GM18498 (cell line): ENCODE measurements at regions not wholly inside any gene's neighbourhood (a gene's known extent, or its start where the extent isn't known, plus 50 kb on each side); places are given as distances from the start of the nearest gene placed in this dataset.

Experiments used
- ATAC-seq: cut with Tn5 transposase; IDR thresholded peaks from one replicate; pipeline ENCODE4 v1.9.1; 2021; ENCODE audit warnings: mild to moderate bottlenecking, moderate library complexity; ENCODE audit not compliant: unreplicated experiment

DNA sequence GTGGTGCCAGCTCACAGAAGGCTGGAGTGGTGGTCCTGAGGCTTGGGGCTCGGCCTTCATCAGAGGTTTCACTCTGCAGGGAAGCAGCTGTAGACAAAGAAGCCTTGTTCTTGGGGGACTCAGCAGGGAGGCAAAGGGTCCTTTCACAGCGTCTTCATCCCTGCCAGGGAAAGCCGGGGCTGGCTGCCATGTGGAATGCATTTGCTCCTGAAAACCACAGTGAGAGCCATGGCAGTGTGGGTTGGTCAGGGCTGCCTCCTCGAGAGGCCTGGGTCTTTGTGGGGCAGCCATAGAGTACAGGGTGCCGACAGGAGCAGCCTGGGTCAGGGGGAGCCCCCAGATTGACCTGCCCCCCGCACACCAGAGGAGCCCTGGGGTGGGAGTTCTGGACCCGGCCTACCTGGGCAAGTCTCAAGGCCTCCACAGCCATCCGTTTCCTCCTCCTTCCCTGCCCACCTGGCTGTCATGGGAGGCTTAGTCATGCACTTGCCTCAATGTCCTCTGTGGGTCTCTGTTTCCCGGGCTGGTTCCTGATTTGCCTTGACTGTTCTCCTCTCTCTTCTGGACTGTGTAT is 144.0 kb downstream of the CDC5L start:
- no peak for ATAC-seq

DNA sequence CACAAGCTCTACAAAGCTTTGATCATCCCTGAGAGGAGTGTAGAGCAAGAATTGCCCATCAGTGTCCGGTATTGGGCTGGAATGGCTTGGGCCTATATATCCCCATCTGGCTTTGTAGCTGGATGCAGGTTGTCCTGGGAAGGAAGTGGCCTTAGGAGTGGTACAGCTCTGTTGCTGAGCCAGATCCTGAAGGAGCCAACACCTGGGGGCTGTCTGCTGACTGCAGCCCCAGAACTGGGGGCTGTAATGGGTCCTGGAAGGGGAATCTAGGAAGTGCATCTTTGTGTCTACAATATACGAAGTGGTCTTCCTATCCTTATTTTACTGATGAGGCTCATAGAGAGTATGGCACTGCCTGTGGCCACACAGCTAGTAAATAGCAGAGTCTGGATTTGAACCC is 145.9 kb downstream of the CDC5L start:
- ATAC-seq: no peak

DNA sequence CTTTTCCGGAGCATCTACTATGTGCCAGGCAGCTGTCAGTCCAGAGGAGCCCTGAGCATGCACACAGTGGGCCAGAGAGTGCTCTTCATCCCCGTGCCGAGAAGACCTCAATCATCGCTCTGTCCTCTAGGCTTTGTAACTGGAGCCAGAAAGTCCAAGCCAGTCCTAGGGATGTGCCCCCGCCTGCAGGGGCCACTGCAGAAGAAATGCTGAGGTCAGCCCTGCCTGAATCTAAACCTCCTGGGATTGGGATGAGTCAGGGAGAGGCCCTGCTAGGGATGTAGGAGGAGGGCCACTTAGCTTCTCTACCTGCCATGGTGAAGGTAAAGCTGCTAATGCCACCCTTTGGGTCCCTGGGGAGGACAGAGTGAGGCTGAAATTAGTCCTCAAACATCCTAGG is 146.8 kb downstream of the CDC5L start:
- ATAC-seq: no peak

DNA sequence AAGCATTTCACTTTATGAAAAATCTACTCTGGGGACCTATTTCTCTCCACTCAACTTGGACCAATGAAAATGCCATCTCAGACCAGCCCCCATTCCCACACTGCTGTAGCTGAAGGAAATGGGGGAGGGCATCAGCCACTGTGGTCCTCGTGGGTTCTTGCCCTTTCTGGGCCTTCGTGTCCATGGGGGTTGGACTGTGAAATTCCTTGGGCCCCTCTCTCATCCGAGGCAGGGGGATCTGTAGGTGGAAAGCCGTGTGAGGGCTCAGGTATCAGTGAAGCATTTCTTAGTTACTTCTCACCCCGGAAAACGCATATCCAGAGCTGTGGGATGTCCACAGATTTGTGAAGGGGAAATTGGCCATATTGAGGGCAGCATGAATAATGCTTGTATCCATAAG is 147.9 kb downstream of the CDC5L start:
- no peak for ATAC-seq

DNA sequence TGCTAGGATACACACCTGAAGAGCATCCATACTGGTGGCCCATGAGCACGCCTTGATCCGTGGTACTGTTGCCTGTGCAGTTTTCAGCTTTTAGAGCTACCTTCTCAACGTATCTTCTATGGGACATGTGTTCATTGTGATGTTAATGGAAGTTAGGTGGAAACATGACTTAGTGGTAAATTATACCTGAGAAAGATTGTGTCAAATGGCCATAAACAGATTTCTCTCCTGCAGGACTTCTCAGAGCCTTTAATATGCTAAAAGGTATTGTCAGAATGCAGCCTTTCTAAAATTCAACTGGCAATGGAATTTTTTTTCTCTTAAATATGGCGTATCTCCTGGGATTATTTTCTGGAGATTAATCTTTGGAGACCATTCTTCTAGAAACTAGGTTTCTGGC is 148.5 kb downstream of the CDC5L start:
- no peak for ATAC-seq

DNA sequence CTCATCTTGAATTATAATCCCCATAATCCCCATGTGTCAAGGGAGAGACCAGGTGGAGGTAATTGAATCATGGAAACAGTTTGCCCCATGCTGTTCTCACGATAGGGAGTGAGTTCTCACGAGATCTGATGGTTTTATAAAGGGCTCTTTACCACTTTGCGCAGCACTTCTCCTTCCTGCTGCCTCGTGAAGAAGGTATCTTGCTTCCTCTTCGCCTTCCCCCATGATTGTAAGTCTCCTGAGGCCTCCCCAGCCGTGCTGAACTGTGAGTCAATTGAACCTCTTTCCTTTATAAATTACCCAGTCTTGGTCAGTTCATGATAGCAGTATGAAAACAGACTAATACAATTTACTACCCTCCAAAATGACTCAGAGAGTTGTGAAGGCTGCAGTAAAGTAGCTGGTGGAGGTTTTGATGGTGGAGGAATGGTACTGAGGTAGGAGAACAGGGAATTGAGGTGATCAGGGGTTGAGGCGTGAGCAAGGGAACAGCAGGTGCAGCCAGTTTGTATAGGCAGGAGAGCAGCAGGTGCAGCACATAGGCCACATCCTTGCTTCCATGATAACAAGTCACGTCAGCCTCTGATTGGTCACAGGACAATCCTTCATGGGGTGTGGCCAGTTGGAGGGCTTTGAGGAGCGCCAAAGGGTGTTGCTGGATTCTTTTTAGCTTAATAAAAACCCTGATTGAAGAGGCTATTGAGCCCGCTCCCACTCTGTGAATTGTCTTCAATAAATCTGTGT is 150.0 kb downstream of the CDC5L start:
- no peak for ATAC-seq

DNA sequence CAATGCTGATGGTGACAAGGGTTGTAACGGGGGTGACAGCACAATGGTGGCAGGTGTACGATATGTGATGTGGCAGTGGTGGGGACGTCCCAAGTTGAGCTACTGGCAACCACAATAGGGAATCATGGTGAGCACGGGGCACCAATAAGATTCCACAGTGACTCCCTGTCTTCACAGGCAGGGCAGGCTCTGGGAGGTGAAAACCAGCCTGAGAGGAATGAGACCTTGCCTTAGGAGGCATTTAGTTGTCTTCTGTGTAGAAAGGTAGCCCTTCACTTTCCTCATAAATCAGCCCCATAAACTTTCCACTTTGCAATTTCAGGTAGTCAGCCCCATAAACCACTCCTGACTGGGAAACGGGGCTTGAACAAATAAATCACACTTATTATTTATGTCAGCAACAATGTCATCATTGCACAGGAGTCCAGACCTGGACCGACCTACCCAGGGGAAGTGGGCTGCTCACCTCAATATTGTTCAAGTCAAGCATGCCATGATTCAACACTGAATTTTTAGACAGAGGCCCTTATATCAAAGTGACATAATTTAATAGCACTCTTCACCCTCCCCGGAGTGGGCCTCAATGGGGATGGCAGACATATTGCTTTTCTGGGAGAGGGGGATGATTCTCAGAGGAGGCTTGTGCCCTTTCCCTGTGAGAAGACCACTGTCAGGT is 150.8 kb downstream of the CDC5L start:
- ATAC-seq: no peak

DNA sequence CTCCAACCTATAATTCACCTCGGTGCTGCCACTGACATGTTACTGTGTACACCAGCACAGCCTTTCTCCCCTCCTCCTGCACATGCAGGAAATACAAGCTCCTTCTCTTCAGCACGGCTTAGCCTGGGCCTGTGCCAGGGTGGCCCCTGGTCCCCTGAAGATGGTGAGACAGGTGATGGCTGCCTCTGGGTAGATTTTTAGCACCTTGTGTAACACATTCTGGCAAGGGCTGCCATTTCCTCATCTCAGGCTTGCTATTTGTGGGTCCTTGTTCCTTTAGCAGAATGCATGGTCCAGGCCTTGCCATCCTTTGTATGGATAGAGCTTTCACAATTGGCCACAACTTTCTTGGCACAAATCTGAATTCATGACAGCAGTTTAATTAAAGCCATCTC is 151.3 kb downstream of the CDC5L start:
- ATAC-seq: no peak

DNA sequence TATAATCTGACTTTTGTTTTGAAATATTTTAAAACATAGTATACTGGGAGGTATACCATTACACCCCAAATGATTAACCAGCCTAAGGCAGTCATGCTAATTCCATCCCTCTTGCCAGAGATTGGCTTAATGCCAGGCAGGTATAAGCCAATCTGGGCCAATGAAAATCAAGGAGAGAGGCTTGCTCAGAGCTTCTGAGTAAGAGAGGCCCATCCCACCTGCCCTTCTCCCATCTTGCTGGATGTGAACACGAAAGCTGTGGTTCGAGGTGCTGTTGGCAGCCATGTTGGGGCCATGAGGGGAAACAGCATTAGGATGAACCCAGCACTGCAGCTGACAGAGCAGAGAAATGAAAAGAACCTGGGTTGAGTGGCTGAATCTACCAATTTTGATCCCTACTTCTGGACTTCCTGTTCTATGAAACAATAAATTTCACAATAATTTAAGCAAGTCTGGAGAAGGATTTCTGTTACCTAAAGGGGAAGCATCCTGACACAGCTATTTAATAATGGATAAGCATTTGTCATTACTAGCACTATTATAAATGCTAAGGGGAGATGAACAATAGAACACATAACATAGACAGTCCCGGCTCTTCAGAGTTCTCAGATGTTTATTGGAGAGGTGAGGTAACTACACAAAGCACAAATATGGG is 152.3 kb downstream of the CDC5L start:
- no peak for ATAC-seq

DNA sequence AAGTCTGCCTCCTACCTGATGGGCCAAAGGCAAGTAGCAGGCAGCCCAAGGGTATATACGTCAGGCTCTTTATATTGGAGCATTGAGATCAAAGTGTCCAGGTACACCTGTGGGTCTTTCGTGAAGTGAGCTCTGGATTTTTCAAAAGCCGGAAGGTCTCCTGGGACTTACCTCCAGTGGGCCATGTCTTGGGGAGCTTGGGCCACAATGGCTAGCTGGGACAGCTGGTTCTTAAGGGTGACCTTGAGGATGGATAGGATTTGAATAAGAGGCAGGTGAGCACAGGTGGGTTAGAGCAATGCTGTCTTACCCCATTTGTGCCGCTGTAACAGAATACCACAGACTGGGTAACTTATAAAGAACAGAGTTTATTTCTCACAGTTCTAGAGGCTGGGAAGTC is 153.4 kb downstream of the CDC5L start:
- ATAC-seq: no peak

DNA sequence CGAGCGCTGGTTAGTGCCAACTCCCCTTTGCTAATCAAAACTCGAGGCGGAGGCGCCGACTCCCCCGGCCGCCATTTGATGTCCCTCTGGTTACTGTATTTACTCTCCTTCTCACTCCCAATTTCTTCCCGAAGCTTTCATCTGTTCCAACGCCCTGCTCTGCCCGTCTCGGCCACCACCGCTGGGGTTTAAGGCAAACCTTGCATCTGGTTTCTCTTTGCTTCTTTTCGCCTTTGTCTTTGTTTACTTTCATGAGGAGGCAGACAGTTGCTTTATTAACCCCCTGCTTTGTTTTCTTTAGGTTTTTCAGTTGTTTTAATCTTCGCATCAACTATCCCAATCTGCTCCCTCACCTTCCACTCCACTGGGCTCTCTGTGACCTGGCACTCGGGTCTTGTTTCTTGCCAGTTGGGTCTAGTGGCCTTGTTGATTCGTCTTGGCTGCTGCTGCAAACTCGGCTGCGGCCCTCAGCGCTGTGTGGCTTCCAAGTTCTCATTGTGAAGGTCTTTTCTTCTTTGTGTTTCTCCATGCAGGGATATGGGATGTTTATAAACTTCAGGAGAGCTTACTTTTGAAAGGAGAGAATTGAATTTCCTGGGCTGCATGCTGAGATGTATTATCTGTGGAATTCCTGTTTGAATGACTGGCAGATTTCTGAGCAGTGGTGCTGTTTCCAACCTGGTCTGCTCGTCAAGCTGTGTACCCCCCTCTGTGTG is 155.1 kb downstream of the CDC5L start:
- ATAC-seq: no peak

DNA sequence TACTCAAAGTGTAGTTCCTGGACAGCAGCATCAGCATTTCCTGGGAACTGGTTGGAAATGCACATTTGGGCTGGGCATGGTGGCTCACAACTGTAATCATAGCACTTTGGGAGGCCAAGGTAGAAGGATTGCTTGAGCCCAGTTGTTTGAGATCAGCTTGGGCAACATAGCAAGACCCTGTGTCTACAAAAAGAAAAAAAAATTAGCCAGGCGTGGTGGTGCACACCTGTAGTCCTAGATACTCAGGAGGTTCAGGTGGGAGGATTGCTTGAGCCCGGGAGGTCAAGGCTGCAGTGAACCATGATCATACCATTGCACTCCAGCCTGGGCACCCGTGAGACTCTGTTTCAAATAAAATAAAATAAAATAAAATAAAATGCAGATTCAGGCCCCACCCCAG is 156.2 kb downstream of the CDC5L start:
- ATAC-seq: no peak

DNA sequence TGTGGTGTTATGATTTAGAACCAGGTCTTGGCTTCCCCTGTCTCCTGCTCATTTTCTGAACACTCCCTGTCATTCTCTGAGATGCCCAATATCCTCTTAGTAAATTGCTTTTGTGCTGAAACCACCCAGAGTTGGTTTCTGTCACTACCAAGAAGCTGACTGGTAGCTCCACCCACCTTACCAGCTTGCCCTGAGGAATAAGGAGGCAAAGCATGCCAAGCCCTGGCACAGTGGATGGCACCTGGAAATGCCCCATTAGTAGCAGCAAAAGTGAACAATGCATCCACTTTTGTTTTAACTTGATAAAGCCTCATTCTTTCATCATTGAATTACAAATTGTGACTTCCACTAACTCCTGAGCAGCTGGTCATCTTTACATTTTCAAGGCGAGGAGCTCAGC is 157.7 kb downstream of the CDC5L start:
- no peak for ATAC-seq

DNA sequence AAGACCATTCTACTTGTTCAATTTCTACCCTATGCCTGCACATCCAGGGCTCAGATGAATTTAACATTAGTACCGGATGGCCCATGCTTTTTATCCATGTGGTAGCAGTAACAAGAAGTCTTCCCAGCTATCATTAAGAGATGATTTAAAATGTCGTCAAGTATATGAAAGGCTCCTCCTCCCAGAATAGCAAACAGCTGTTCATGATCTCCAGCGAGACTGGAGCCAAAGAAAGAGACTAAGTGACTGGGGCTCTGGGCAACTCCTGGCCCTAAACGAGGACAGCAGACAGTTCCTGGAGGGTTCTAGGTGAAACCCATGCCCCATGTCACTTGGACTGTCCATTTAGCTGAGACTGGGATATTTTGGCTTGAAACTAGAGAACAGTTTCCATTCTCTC is 160.8 kb downstream of the CDC5L start:
- ATAC-seq: no peak

DNA sequence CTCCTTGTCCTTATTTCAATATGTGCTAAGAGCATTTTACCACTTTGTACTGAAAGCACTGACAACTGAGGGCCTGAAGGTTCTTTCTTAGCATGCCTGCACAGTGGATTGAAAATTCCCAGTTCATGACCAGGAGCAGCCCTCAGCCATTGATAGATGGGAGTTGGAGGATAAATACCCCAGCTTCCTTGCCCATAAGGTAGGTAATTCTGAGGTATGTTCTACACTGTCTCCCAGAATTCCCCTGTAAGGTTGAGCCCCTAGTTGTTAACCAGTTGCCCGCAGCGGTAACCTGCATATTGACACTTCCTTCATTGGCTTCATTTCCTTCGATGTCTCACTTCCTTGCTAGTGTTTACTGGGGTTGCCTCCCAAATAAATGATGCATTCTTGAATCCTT is 162.0 kb downstream of the CDC5L start:
- ATAC-seq: no peak

DNA sequence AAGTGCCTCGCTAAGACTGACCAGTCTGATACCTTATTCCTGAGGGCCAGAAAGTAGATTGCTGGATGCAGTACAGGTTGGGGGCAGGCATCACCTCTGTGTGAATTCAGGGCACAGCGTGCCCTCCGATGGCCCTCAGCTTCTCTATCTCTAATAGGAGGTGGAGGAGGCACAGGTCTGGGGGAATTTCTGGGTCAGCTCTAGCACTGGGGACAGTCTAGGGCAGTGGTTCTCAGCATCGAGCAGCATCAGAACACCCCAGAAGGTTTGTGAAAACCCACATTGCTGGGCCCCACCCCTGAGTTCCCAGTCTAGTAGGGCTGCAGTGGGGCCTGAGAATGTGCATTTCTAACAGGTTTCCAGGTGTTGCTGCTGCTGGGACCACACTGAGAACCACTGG is 166.7 kb downstream of the CDC5L start:
- no peak for ATAC-seq

DNA sequence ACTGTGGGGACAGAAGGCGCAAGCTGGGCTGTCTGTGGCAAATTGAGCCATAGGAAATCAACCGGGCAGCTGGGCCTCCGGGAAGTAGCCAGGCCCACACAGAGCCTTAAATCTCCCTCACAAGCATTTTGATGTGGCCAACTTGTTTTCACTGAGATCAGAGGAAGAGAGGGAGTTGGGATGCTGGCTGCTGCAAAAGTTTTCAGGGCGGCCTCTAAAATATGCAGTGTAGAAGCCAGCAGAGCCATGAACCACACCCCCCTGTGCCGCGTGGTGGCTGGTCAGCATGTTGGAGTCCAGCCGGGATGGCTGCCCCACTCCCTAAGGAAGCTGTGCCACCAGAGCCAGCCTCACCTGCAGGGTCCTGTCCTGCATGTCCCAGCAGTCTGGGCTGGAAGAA is 167.4 kb downstream of the CDC5L start:
- ATAC-seq: no peak

DNA sequence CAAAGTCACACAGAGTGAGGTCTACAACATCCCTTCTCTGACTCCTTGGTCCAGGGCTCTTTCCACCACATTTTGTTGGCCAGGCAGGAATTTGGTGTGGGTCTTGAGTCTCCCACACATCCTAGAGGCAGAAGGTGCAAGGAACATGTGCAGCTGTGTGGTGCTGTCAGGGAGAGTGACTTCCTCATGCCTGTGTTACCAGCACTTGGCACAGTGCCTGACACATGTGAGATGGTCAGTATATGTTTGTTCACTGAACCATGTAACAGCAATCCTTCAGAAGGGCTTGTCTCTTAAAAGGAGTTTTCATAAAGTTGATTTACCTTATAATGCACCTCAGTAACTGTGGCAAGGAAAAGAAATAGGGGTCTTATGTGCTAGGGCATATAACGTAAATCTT is 168.5 kb downstream of the CDC5L start:
- no peak for ATAC-seq

DNA sequence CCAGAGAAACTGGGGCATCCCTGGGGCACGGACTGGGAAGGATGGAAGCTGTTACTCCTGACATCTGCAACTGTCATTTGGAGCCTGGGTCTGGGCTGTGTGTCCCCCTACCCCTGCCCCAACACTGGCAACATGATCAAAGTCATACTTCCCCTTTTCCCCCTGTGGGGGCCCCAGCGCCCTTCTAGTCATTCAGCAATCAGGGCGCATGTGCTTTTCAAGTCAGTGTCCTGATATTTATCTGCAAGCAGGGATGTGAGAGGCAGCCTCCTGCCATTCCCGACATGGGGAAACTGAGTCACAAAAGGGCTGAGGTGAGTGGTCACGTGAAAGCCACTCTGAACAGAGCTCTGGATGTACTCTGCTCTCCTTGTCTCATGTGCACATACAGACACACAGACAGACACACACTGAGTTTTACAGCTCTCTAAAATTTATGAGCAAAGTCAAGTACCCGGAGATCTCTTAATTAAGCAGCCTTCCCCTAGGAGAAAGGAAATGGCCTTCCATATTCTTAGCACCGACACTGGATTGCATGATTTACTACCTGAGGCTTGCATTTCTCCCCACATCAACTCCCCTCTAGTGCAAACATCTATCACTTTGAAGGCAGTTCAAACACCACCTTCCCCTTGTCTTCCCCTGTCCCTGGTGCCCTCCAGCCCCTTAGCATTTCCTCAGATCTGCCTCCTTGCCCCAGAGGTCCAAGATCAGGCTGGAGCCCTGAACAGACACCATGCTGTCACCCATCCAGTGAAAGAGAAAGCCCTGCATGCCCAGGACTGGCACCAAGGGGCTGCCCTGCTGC is 170.7 kb downstream of the CDC5L start:
- ATAC-seq: no peak

DNA sequence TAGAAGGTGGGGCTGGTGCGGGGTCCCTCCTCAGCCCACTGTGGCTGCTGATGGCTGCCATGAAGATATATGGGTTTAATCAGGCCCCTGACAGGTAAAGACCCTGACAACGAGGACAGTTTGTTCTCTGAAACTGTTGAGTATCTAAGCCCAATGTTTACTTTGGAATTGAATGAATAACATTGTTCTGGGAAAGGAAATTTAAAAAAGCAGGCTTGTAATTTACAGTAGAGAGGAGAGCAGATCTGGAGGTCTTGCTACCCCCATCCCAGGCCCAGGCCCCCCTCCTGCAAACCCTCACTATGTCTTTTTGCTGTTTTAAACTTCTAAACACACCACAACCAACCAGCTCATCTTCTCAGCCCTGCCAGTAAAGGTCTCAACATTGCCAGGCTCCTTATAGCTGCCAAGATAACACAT is 171.3 kb downstream of the CDC5L start:
- ATAC-seq: no peak
